GM12878 (cell line): ENCODE measurements at regions not wholly inside any gene's neighbourhood (a gene's known extent, or its start where the extent isn't known, plus 50 kb on each side); places are given as distances from the start of the nearest gene placed in this dataset.

Source experiments
- ATAC-seq: fragments of 200-7000 bp; cut with Tn5 transposase; 3 replicates; pipeline ENCODE4 v1.9.1; 2020; ENCODE audit warnings: mild to moderate bottlenecking, moderate library complexity
- BruUV-seq: library from RNA; stranded (reverse); fragments of 400-500 nt; replicated peaks from 2 replicates; lab custom pipeline; 2021; lab: Mats Ljungman, UMichigan
- CTCF ChIA-PET: fragments of 300-600 bp; sonication (Branson Sonifier 250); formaldehyde crosslinking; extraction: SDS; loops from one replicate; lab custom pipeline; 2021; ENCODE audit warnings: inconsistent platforms; lab: Yijun Ruan, JAX
- POLR2A ChIA-PET: fragments of 350-600 bp; formaldehyde crosslinking; extraction: SDS; loops from one replicate; lab custom pipeline; 2021; ENCODE audit warnings: inconsistent platforms; lab: Charles Lee
- RAD21 ChIA-PET: fragments of 300-600 bp; sonication (Branson Sonifier 250); formaldehyde crosslinking; loops from one replicate; lab custom pipeline; 2023; ENCODE audit warnings: antibody characterized with exemption; ENCODE audit not compliant: unreplicated experiment; lab: Charles Lee
- SMC1A ChIA-PET: fragments of 300-600 bp; sonication (Branson Sonifier 250); formaldehyde crosslinking; loops from one replicate; lab custom pipeline; 2023; ENCODE audit not compliant: unreplicated experiment, uncharacterized antibody; lab: Charles Lee
- DNase-seq: peaks from one replicate; pipeline ENCODE4 v3.0.0-alpha.2; 2011; ENCODE audit warnings: low read depth, low spot score
- FAIRE-seq: peaks from 3 replicates; lab custom pipeline; 2011; peaks lifted over from hg19 to GRCh38; lab: Jason Lieb, UNC
- H2AFZ ChIP-seq: 2 replicates; pipeline ENCODE4 v1.6.0; 2011; ENCODE audit warnings: low read depth, low read length, control low read depth; ENCODE audit not compliant: control insufficient read depth
- H3K27ac ChIP-seq: 2 replicates; pipeline ENCODE4 v1.5.1; 2011; ENCODE audit warnings: control low read depth; ENCODE audit not compliant: control insufficient read depth, insufficient read depth
- H3K27me3 ChIP-seq, 2 experiments: replicated peaks in 1 of 2; 2 replicates each; pipeline versions ENCODE4 v1.6.0 to v1.6.1; 2011; ENCODE audit warnings: low read length in 1 of 2; ENCODE audit not compliant: control insufficient read depth in 2 of 2, insufficient read depth in 2 of 2
- H3K36me3 ChIP-seq, 2 experiments: 2 replicates each; pipeline ENCODE4 v1.5.1; 2011; ENCODE audit warnings: low read length in 1 of 2; ENCODE audit not compliant: control insufficient read depth in 2 of 2, insufficient read depth in 2 of 2
- H3K4me1 ChIP-seq: 2 replicates; pipeline ENCODE4 v1.6.1; 2011; ENCODE audit warnings: mild to moderate bottlenecking, low read length, moderate library complexity, mixed read lengths; ENCODE audit not compliant: control insufficient read depth, insufficient read depth
- H3K4me2 ChIP-seq: 2 replicates; pipeline ENCODE4 v1.6.0; 2011; ENCODE audit warnings: control low read depth; ENCODE audit not compliant: control insufficient read depth, insufficient read depth
- H3K4me3 ChIP-seq: fragments of 200-600 bp; sonication (generic); 2 replicates; pipeline ENCODE4 v1.5.1; 2016
- H3K79me2 ChIP-seq: 2 replicates; pipeline ENCODE4 v1.6.0; 2011; ENCODE audit warnings: low read length; ENCODE audit not compliant: control insufficient read depth, insufficient read depth
- H3K9ac ChIP-seq: 2 replicates; pipeline ENCODE4 v1.8.0; 2011; ENCODE audit warnings: low read length, control low read depth, mixed read lengths; ENCODE audit not compliant: control insufficient read depth, insufficient read depth
- H3K9me3 ChIP-seq: replicated peaks from 3 replicates; pipeline ENCODE4 v1.5.1; 2011; ENCODE audit warnings: mild to moderate bottlenecking, low read length; ENCODE audit not compliant: control insufficient read depth, insufficient read depth
- H4K20me1 ChIP-seq: 2 replicates; pipeline ENCODE4 v1.6.0; 2011; ENCODE audit not compliant: control insufficient read depth, insufficient read depth
- BCL11A ChIP-seq: IDR thresholded peaks from 2 replicates; pipeline ENCODE4 v1.6.1; 2011; ENCODE audit warnings: low read depth, low read length
- BHLHE40 ChIP-seq, 2 experiments: fragments of 450-650 bp in 1 of 2; IDR thresholded peaks; 2 replicates each; pipeline ENCODE4 v1.6.1; 2011 to 2017; ENCODE audit warnings: low read depth in 2 of 2, borderline replicate concordance in 1 of 2, improper control_type of control experiment in 1 of 2, low read length in 1 of 2, mild to moderate bottlenecking in 1 of 2
- CBX3 ChIP-seq: fragments of 200-600 bp; sonication (generic); IDR thresholded peaks from 2 replicates; pipeline ENCODE4 v1.6.1; 2016; ENCODE audit warnings: low read depth, borderline replicate concordance
- FOXM1 ChIP-seq: IDR thresholded peaks from 2 replicates; pipeline ENCODE4 v1.6.1; 2012; ENCODE audit warnings: low read depth, mild to moderate bottlenecking, inconsistent platforms, low read length, moderate library complexity
- HDAC2 ChIP-seq: fragments of 200-600 bp; sonication (generic); IDR thresholded peaks from 2 replicates; pipeline ENCODE4 v1.6.1; 2017
- LARP7 ChIP-seq: fragments of 450-650 bp; IDR thresholded peaks from 2 replicates; pipeline ENCODE4 v1.6.1; 2017; ENCODE audit warnings: mild to moderate bottlenecking
- MYC ChIP-seq: IDR thresholded peaks from 2 replicates; pipeline ENCODE4 v1.6.1; 2011; ENCODE audit warnings: mild to moderate bottlenecking, low read length, moderate library complexity, inconsistent platforms; ENCODE audit not compliant: insufficient read depth, insufficient replicate concordance, insufficient read length, severe bottlenecking
- NR2C1 ChIP-seq: fragments of 450-650 bp; IDR thresholded peaks from 2 replicates; pipeline ENCODE4 v1.6.1; 2017; ENCODE audit warnings: antibody characterized with exemption, mild to moderate bottlenecking, moderate library complexity
- NR2C2 ChIP-seq: IDR thresholded peaks from 2 replicates; pipeline ENCODE4 v1.6.1; 2011; ENCODE audit warnings: borderline replicate concordance, low read depth; ENCODE audit not compliant: control insufficient read depth, insufficient read length
- NR2F1 ChIP-seq: fragments of 450-650 bp; conservative IDR thresholded peaks from 2 replicates; pipeline ENCODE4 v1.6.1; 2017; ENCODE audit warnings: mild to moderate bottlenecking
- RELA ChIP-seq: fragments of 450-650 bp; IDR thresholded peaks from 2 replicates; pipeline ENCODE4 v1.8.0; 2014; ENCODE audit warnings: borderline replicate concordance; ENCODE audit not compliant: partially characterized antibody
- SMAD5 ChIP-seq: IDR thresholded peaks from 2 replicates; pipeline ENCODE4 v1.6.1; 2016; ENCODE audit warnings: antibody characterized with exemption, low read depth
- ZNF207 ChIP-seq: fragments of 450-650 bp; IDR thresholded peaks from 2 replicates; pipeline ENCODE4 v1.6.1; 2014; ENCODE audit warnings: antibody characterized with exemption, mild to moderate bottlenecking, borderline replicate concordance
- ZNF217 ChIP-seq: fragments of 450-650 bp; IDR thresholded peaks from 2 replicates; pipeline ENCODE4 v1.6.1; 2017; ENCODE audit warnings: antibody characterized with exemption, mild to moderate bottlenecking
- WGBS: methylation state at CpG from one replicate; pipeline ENCODE4 v1.1.6; 2016; ENCODE audit warnings: low lambda C conversion rate; ENCODE audit not compliant: insufficient replicate concordance, insufficient coverage; ENCODE audit errors: missing lambda C conversion rate; 5-methylcytosine and 5-hydroxymethylcytosine counted together
- in situ Hi-C: fragments of 300-500 bp; cut with MboI; formaldehyde crosslinking; loops from 9 replicates; pipeline ENCODE4 v1.14.3; 2018; ENCODE audit warnings: mixed read lengths
- intact Hi-C: fragments of 100-400 bp; cut with micrococcal nuclease; formaldehyde crosslinking; loops from one replicate; pipeline ENCODE4 v1.14.2; 2022; ENCODE audit not compliant: unreplicated experiment
- TF ChIP-seq, protein P1 (sequence below): fragments of 450-650 bp; formaldehyde crosslinking; IDR thresholded peaks from 2 replicates; pipeline ENCODE4 v1.5.0; 2022; ENCODE audit warnings: mild to moderate bottlenecking, missing genetic modification characterization
- TF ChIP-seq, protein P2 (sequence below): fragments of 450-650 bp; conservative IDR thresholded peaks from 2 replicates; pipeline ENCODE4 v1.6.1; 2017; ENCODE audit warnings: mild to moderate bottlenecking, moderate library complexity
- TF ChIP-seq, protein P3 (sequence below): IDR thresholded peaks from 2 replicates; pipeline ENCODE4 v1.6.1; 2012; ENCODE audit warnings: mild to moderate bottlenecking, low read depth, low read length

DNA sequence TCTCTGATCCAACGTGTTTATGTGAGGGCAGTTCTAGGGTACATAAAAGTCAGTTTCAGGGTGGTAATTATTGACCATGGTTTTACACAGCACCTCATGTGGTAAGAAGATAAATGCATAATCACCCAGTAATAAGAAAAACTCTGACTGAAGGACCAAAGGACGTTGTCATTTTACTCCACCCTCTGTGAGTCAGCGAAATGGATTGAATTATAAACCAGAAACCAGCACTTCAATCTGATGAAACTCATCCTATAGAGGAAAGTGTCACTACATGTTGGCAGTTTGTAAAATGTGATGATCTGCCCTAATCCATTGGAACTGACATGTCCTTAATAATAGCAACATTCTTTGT is 406.8 kb downstream of the KLF5 start:
- Histone ChIP-seq H3K4me2 (no peak overlapping the region), H4K20me1 (no peaks in the 10 kb centered on the region), H3K79me2 (no peaks in the 10 kb centered on the region), H3K9ac (no peak overlapping the region), H3K4me1 (no peaks in the 10 kb centered on the region), H2AFZ (no peak overlapping the region), H3K9me3 (no peaks in the 10 kb centered on the region), H3K4me3 (no peak overlapping the region), H3K36me3 (no peaks in the 10 kb centered on the region), H3K27ac (no peak overlapping the region), H3K27me3 (no peaks in the 10 kb centered on the region)
- FAIRE-seq (no peak), DNase-seq (no peak), ATAC-seq (no peak)
- no TSS peak for BruUV-seq
- SMC1A ChIA-PET, result no interaction called here
- intact Hi-C loops, result no loop called here
- 5% methylated on average over 3 of the region's 3 CpGs for WGBS
- RAD21 ChIA-PET, result no interaction called here
- POLR2A ChIA-PET, result no interaction called here
- TF ChIP-seq, protein P1, sequence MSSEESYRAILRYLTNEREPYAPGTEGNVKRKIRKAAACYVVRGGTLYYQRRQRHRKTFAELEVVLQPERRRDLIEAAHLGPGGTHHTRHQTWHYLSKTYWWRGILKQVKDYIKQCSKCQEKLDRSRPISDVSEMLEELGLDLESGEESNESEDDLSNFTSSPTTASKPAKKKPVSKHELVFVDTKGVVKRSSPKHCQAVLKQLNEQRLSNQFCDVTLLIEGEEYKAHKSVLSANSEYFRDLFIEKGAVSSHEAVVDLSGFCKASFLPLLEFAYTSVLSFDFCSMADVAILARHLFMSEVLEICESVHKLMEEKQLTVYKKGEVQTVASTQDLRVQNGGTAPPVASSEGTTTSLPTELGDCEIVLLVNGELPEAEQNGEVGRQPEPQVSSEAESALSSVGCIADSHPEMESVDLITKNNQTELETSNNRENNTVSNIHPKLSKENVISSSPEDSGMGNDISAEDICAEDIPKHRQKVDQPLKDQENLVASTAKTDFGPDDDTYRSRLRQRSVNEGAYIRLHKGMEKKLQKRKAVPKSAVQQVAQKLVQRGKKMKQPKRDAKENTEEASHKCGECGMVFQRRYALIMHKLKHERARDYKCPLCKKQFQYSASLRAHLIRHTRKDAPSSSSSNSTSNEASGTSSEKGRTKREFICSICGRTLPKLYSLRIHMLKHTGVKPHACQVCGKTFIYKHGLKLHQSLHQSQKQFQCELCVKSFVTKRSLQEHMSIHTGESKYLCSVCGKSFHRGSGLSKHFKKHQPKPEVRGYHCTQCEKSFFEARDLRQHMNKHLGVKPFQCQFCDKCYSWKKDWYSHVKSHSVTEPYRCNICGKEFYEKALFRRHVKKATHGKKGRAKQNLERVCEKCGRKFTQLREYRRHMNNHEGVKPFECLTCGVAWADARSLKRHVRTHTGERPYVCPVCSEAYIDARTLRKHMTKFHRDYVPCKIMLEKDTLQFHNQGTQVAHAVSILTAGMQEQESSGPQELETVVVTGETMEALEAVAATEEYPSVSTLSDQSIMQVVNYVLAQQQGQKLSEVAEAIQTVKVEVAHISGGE, result no peak
- TF ChIP-seq NR2C1, result no peak
- TF ChIP-seq CBX3, result no peak
- TF ChIP-seq HDAC2, result no peak
- TF ChIP-seq BCL11A, result no peak
- no peak for TF ChIP-seq NR2F1
- TF ChIP-seq LARP7, result no peak
- TF ChIP-seq RELA, result no peak
- TF ChIP-seq SMAD5, result no peak
- TF ChIP-seq, protein P2, sequence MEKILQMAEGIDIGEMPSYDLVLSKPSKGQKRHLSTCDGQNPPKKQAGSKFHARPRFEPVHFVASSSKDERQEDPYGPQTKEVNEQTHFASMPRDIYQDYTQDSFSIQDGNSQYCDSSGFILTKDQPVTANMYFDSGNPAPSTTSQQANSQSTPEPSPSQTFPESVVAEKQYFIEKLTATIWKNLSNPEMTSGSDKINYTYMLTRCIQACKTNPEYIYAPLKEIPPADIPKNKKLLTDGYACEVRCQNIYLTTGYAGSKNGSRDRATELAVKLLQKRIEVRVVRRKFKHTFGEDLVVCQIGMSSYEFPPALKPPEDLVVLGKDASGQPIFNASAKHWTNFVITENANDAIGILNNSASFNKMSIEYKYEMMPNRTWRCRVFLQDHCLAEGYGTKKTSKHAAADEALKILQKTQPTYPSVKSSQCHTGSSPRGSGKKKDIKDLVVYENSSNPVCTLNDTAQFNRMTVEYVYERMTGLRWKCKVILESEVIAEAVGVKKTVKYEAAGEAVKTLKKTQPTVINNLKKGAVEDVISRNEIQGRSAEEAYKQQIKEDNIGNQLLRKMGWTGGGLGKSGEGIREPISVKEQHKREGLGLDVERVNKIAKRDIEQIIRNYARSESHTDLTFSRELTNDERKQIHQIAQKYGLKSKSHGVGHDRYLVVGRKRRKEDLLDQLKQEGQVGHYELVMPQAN, result no peak
- TF ChIP-seq NR2C2, result no peak
- TF ChIP-seq BHLHE40 (IDR thresholded peaks at IDR 0.05; ENCODE audit: borderline replicate concordance in 1 of 2, low read depth in 2 of 2, low read length in 1 of 2), result no peak
- no peak for TF ChIP-seq ZNF207
- no peak for TF ChIP-seq ZNF217
- TF ChIP-seq, protein P3, sequence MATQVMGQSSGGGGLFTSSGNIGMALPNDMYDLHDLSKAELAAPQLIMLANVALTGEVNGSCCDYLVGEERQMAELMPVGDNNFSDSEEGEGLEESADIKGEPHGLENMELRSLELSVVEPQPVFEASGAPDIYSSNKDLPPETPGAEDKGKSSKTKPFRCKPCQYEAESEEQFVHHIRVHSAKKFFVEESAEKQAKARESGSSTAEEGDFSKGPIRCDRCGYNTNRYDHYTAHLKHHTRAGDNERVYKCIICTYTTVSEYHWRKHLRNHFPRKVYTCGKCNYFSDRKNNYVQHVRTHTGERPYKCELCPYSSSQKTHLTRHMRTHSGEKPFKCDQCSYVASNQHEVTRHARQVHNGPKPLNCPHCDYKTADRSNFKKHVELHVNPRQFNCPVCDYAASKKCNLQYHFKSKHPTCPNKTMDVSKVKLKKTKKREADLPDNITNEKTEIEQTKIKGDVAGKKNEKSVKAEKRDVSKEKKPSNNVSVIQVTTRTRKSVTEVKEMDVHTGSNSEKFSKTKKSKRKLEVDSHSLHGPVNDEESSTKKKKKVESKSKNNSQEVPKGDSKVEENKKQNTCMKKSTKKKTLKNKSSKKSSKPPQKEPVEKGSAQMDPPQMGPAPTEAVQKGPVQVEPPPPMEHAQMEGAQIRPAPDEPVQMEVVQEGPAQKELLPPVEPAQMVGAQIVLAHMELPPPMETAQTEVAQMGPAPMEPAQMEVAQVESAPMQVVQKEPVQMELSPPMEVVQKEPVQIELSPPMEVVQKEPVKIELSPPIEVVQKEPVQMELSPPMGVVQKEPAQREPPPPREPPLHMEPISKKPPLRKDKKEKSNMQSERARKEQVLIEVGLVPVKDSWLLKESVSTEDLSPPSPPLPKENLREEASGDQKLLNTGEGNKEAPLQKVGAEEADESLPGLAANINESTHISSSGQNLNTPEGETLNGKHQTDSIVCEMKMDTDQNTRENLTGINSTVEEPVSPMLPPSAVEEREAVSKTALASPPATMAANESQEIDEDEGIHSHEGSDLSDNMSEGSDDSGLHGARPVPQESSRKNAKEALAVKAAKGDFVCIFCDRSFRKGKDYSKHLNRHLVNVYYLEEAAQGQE, result no peak
- no peak for TF ChIP-seq FOXM1
- no peak for TF ChIP-seq MYC
- CTCF ChIA-PET, result no interaction called here
- in situ Hi-C loops, result no loop called here
